Body of pancreas (tissue), 4 donors: ENCODE measurements at regions not wholly inside any gene's neighbourhood (a gene's known extent, or its start where the extent isn't known, plus 50 kb on each side); places are given as distances from the start of the nearest gene placed in this dataset.

Experiments
- ATAC-seq: fragments of 150-250 bp; one replicate; pipeline ENCODE4 v1.9.1; 2016
- DNase-seq, 4 donors: peaks; one replicate each; pipeline ENCODE4 v3.0.0-alpha.2; 2019
- H3K27ac ChIP-seq, 4 donors: fragments of 200-600 bp; sonication (generic); 1 replicate in 3 of 4; 2 replicates in 1 of 4; pipeline versions ENCODE4 v1.5.1 to v1.6.1; 2016 to 2019; ENCODE audit warnings: mild to moderate bottlenecking in 1 of 4, mixed read lengths in 1 of 4, moderate library complexity in 1 of 4
- H3K27me3 ChIP-seq, 2 donors: fragments of 200-600 bp; sonication (generic); one replicate each; pipeline ENCODE4 v1.6.0; 2016; ENCODE audit warnings: mild to moderate bottlenecking in 1 of 2
- H3K36me3 ChIP-seq, 2 donors: fragments of 200-600 bp; sonication (generic); replicated peaks in 1 of 2; 2 replicates each; pipeline ENCODE4 v1.5.1; 2016; ENCODE audit warnings: low read depth in 2 of 2; ENCODE audit not compliant: insufficient read depth in 1 of 2
- H3K4me1 ChIP-seq: fragments of 200-600 bp; sonication (generic); one replicate; pipeline ENCODE4 v1.6.0; 2016
- H3K4me3 ChIP-seq, 2 donors: fragments of 200-600 bp; sonication (generic); 1 replicate in 1 of 2; 2 replicates in 1 of 2; pipeline ENCODE4 v1.5.1; 2016 to 2019
- H3K9me3 ChIP-seq, 3 donors: fragments of 200-600 bp; sonication (generic); 1 replicate in 2 of 3; 2 replicates in 1 of 3; pipeline ENCODE4 v1.5.1; 2016
- CTCF ChIP-seq, 7 experiments: fragments of 450-650 bp in 4 of 7; fragments of 200-600 bp in 3 of 7; sonication (generic) in 3 of 7; IDR thresholded peaks; one replicate each; pipeline ENCODE4 v1.5.1; 2016 to 2019; ENCODE audit warnings: antibody characterized with exemption in 7 of 7
- POLR2A ChIP-seq, 3 donors: fragments of 450-650 bp; IDR thresholded peaks; one replicate each; pipeline ENCODE4 v1.6.1; 2016; ENCODE audit warnings: antibody characterized with exemption in 3 of 3, mild to moderate bottlenecking in 2 of 3
- WGBS, 2 donors: methylation state at CpG; one replicate each; pipeline ENCODE4 v1.1.5; 2017; 5-methylcytosine and 5-hydroxymethylcytosine counted together
- intact Hi-C: fragments of 100-400 bp; cut with DNase I; formaldehyde crosslinking; loops from one replicate; pipeline ENCODE4 v1.15.1; 2023

- no peaks in the 10 kb centered on the region for H3K4me1 ChIP-seq
- intact Hi-C loops = no loop called here
- no peaks in the 10 kb centered on the region for H3K9me3 ChIP-seq
- H3K4me3 ChIP-seq = no peak overlapping the region
- H3K27me3 ChIP-seq = no peaks in the 10 kb centered on the region
- no peaks in the 10 kb centered on the region for H3K36me3 ChIP-seq
- ATAC-seq (no peak), DNase-seq (no peak)
- TF ChIP-seq POLR2A (IDR thresholded peaks at IDR 0.05) (no peak), CTCF (IDR thresholded peaks at IDR 0.05) (no peak)
- WGBS, 2 donors = 59% methylated on average over 3 of the region's 3 CpGs
- H3K27ac ChIP-seq = no peak overlapping the region
Measured at GRCh38 chr5:91976451-91976850, 593.3 kb upstream of the ARRDC3 start.

GRCh38 chr5:91963166-91963565 is 580.0 kb upstream of the ARRDC3 start:
- Histone ChIP-seq H3K4me1 (no peaks in the 10 kb centered on the region), H3K9me3 (no peaks in the 10 kb centered on the region), H3K27me3 (no peaks in the 10 kb centered on the region), H3K27ac (no peak overlapping the region), H3K36me3 (no peaks in the 10 kb centered on the region), H3K4me3 (no peak overlapping the region)
- TF ChIP-seq POLR2A (IDR thresholded peaks at IDR 0.05) = no peak
- TF ChIP-seq CTCF (IDR thresholded peaks at IDR 0.05) = no peak
- 58 to 69% methylated on average over 1 of the region's 1 CpG for WGBS, 2 donors
- intact Hi-C loops = no loop called here
- DNase-seq (no peak), ATAC-seq (no peak)

GRCh38 chr5:91957666-91958065 is 574.5 kb upstream of the ARRDC3 start:
- Histone ChIP-seq H3K4me3 (no peak overlapping the region), H3K36me3 (no peaks in the 10 kb centered on the region), H3K4me1 (no peaks in the 10 kb centered on the region), H3K27ac (no peak overlapping the region), H3K9me3 (no peaks in the 10 kb centered on the region), H3K27me3 (no peaks in the 10 kb centered on the region)
- ATAC-seq = peak; percentile 63
- 60 to 68% methylated on average over 1 of the region's 1 CpG for WGBS, 2 donors
- TF ChIP-seq POLR2A (IDR thresholded peaks at IDR 0.05) (no peak), CTCF (IDR thresholded peaks at IDR 0.05) (no peak)
- DNase-seq = no peak
- intact Hi-C loops = no loop called here

GRCh38 chr5:91956738-91957137 is 573.6 kb upstream of the ARRDC3 start:
- TF ChIP-seq CTCF (IDR thresholded peaks at IDR 0.05) (no peak), POLR2A (IDR thresholded peaks at IDR 0.05) (no peak)
- H3K9me3 ChIP-seq = no peaks in the 10 kb centered on the region
- H3K27me3 ChIP-seq = no peaks in the 10 kb centered on the region
- WGBS, 2 donors = 67 to 72% methylated on average over 1 of the region's 1 CpG
- H3K27ac ChIP-seq = no peak overlapping the region
- no peaks in the 10 kb centered on the region for H3K4me1 ChIP-seq
- H3K4me3 ChIP-seq = no peak overlapping the region
- intact Hi-C loops = no loop called here
- ATAC-seq (no peak), DNase-seq (no peak)
- H3K36me3 ChIP-seq = no peaks in the 10 kb centered on the region

GRCh38 chr5:91955610-91956009 is 572.5 kb upstream of the ARRDC3 start:
- DNase-seq (peak; percentile 14 to 40 (median 22)), ATAC-seq (peak; percentile 40)
- no peak overlapping the region for H3K4me3 ChIP-seq
- no peaks in the 10 kb centered on the region for H3K9me3 ChIP-seq
- H3K27ac ChIP-seq = no peak overlapping the region
- WGBS, 2 donors = 4 to 13% methylated on average over 2 of the region's 2 CpGs
- no peaks in the 10 kb centered on the region for H3K27me3 ChIP-seq
- TF ChIP-seq POLR2A (IDR thresholded peaks at IDR 0.05) (no peak), CTCF (IDR thresholded peaks at IDR 0.05) (no peak)
- no peaks in the 10 kb centered on the region for H3K36me3 ChIP-seq
- intact Hi-C loops = no loop called here
- H3K4me1 ChIP-seq = no peaks in the 10 kb centered on the region
